GM12873 (cell line): ENCODE measurements at regions not wholly inside any gene's neighbourhood (a gene's known extent, or its start where the extent isn't known, plus 50 kb on each side); places are given as distances from the start of the nearest gene placed in this dataset.

Experiments
- TF ChIP-seq, protein P1 (sequence below): IDR thresholded peaks from 2 replicates; pipeline ENCODE4 v1.5.1; 2012; ENCODE audit warnings: low read depth, mild to moderate bottlenecking, moderate library complexity, low read length, control low read depth; ENCODE audit not compliant: insufficient read depth; ENCODE audit errors: missing control alignments

DNA sequence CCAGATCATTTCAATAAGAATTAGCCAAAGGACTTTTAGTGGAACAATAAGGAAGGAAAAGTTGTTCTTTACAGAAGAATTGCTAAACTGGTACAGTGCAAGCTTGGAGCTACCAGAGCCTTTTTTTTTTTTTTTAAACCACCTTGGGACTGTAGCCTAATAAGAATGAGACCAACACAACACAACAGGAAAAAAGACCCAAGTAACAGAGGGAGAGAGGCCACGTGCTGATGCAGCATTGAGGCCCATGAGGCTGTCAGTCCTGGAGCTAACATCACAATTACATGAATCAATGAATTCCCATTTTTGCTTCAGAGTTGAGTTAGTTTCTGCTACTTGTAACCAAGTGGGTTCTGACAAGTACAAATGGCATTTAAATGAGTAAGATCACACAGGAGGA lies 149.0 kb upstream of the EEA1 start:
- TF ChIP-seq, protein P1, sequence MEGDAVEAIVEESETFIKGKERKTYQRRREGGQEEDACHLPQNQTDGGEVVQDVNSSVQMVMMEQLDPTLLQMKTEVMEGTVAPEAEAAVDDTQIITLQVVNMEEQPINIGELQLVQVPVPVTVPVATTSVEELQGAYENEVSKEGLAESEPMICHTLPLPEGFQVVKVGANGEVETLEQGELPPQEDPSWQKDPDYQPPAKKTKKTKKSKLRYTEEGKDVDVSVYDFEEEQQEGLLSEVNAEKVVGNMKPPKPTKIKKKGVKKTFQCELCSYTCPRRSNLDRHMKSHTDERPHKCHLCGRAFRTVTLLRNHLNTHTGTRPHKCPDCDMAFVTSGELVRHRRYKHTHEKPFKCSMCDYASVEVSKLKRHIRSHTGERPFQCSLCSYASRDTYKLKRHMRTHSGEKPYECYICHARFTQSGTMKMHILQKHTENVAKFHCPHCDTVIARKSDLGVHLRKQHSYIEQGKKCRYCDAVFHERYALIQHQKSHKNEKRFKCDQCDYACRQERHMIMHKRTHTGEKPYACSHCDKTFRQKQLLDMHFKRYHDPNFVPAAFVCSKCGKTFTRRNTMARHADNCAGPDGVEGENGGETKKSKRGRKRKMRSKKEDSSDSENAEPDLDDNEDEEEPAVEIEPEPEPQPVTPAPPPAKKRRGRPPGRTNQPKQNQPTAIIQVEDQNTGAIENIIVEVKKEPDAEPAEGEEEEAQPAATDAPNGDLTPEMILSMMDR, result no peak

DNA sequence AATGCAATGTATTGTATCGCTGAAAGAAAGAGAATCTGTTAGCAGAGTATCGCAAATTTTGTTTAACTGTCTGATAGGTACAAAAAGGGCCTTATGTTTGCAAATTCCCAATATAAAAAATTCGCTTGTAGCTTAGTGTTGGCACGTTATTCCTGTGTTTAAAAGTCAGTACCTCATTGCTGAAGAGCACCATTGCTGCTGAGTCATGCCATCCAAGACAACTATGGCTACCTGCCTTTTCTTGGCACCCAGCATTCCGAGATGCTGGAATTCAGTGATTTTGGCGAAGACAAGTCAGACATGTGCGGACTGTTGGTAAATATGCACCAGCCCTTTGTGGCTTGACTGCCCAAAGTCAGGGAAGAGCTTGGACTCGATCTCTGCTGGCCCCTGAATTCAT lies 149.5 kb upstream of the EEA1 start:
- TF ChIP-seq, protein P1, result no peak

DNA sequence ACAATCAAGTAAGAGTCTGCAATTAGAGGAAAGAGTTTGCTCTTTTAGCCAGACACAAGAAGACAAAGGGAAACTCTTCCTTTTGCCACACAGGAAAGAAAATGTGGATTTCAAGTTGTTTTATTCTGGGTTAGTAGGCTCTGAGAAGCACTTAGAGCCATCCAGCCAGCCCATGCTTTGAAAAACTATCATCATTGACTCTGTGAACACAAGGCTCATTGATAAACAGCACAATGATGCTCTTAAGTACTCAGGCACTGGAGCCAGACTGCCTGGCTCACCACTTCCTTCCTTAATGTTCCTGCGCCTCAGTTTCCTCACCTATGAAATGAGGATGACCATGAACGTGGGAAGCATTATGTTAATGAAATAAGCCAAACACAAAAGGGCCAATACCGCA lies 150.2 kb upstream of the EEA1 start:
- TF ChIP-seq, protein P1, result no peak

DNA sequence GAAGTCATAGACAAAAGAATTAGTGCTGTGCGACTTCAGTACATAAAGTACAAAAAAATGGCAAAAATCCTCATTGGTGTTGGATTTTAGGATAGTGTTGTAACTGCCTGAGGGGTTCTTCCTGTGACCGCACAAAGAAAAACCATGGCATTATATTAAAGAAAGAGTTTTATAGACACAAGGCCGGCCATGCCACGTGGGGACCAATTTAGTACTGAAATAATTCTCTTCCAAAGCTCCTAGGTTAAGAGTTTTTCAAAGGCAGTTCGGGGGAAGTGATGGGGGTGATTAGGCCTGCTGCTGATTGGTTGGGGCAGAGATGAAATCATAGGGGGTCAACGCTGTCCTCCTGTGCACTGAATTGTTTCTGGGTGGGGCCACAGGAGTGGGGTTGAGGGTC lies 150.9 kb upstream of the EEA1 start:
- TF ChIP-seq, protein P1, result no peak

DNA sequence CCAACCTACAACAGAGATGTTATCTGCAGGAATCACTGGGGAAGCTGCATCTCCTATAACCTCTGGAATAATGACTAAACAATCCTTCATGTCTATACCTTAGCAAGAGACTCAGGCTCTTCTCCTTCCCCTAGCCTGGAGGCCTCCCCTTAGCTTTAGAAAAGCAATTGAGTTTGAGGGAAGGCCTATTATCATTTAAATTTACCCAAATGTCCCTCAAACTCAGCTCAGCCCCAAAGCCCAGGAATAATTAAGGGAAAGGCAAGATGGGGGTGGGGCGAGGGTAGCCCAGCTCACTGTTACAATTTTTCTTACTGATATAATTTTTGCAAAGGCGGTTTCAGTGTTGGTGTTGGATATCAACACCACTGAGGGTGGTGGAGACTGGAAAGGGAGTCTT lies 151.4 kb upstream of the EEA1 start:
- TF ChIP-seq, protein P1, result no peak

DNA sequence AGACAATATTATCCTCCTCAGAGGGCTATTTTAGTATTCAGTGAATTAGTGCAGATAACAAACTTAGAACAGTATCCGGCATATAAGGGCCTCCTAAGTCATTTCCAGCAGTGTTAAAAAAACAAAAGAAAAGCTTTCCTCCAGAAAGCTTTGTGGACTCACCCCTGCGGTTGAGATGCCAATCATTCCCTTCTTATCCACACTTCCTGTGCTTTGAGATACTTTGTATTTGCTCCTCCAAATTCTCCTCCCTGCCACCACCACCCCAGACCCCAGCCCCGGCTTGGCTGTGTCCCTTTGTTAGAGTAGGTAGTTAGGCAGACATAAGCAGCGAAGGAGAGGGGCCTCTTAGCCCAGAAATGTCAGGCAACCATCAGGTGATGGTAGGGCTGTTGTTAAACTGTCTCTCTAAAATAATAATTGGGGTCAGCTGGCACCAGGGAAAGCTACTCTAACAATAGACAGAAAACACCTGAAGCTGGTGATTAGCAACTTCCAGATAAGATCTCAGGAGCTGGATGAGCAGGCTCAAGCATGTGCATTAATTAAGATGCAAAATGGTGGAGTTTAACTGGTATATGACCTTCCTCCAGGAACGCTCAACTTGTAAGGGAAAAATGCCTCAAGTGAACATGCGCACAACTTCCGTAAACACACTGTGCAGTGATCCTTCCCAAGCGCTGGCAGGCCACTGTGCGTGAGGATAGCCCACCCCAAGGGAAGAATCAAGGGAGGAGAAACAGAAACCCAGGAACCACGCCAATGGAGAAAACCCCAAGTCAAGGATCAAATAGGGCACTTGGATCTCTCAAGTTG lies 152.1 kb upstream of the EEA1 start:
- TF ChIP-seq, protein P1, result no peak

DNA sequence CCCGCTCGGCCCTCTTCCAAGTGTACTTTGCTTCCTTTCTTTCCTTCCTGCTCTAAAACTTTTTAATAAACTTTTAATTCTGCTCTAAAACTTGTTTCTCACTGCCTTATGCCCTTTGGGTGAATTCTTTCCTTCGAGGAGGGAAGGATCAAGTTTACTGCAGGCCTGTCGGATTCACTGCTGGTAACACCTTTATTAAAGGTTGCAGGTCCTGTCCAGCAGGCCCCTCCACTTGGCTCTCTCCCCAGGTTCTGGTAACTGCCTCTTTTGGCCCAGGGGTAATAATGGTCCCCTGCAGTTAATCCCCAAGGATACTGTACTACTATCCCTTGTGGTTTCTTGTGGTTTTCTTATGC lies 152.7 kb upstream of the EEA1 start:
- TF ChIP-seq, protein P1, result no peak
